ENCODE measurements at regions not wholly inside any gene's neighbourhood (a gene's known extent, or its start where the extent isn't known, plus 50 kb on each side); places are given as distances from the start of the nearest gene placed in this dataset.
"Not testable (repeated sequence)": the region's sequence is repeated elsewhere in the genome, so short reads cannot be mapped to it uniquely, and the experiment has no call there.

GRCh38 chr14:56057071-56057741 is 61.0 kb upstream of the PELI2 start:
- no peak for DNase-seq

DNA sequence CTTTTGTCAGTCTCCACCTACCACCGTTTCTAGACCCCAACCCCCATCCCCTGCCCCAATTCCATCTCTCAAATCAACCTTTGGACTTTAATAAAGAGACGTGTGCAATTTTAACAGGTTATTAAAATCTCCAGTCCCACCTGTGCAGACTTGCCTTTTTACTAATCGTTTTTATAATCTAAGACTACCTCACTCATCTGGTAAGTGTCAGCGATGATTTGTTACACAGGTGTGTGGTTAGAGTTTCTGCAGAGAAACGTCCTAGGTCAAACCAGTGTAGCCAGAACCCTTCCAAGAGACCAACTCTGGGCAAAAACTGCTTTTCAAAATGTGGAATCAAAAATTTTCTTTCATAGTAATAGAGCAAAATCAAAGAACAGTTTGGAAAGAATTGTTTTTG is 60.4 kb upstream of the PELI2 start:
- DNase-seq: no peak

DNA sequence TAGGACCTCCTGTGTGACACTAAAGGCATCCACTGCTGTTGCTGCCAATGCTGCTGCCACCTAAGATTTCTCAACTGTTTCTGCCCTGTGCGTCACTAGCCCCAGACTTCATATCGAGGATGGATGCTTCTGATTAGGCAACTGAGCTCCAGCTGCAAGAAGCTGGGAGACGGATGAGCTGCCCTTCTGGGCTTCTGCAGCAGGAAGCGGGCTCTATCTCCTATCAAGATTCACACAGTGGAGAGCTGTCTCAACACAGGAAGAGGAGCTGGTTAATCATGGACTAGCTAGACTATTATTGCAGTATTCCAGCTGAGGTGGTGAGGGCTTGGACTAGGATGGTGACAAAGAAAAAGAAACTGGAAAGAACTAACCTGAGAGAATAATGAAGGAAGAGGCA is 59.2 kb upstream of the PELI2 start:
- no peak for DNase-seq

DNA sequence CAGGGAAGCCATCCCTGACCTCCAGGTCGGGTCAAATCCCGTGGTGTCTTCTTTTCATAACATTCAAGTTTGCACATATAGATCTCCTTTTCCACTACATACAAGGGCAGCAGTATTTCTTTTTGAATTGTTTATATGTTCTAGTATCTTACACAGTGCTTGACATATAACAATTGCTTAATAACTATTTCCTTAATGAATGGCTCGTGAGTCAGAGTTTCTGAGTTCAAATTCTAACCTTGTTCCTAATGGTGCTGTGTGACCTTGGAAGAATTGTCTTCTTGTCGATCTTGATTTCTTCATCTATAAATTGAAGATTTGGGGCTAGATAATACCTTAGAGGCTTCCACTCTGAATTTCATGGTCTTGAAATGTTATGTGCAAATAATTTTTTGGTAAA is 57.2 kb upstream of the PELI2 start:
- no peak for DNase-seq

DNA sequence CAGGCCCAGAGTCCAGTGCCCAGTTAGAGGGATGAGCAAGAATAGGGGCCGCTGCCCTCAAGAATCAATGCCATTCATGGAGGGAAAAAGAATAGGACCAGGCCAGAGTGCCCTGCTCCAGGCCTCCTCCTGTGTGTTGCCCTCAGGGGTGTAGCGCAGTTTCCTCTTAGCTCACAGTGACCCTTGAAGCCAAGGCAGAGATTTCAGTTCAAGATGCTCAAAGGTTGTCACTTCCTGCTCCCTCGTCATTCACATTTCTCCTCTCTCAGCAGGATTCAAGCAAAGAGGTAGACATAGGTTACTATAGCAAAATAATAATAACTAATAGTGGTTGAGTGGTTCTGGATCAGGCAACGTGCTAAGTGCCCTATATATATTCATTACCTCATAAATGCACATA is 55.1 kb upstream of the PELI2 start:
- DNase-seq: no peak

DNA sequence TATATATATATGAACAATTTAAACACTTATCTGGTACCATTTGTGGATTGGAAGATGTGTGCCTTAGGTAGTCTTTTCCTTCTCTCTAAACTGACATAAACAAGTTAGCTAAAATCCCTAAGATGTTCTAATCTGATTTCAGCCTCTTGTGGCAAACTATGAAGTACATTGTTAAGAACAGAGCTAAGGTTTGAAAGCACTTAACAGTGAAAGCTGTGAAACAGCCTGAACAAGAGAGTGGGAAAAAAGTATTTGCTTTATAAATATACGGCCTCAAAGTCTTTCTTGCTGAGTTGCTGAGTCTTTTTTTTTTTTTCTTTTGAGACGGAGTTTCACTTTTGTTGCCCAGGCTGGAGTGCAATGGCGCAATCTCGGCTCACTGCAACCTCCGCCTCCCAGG is 53.7 kb upstream of the PELI2 start:
- no peak for DNase-seq

- DNase-seq: not testable (repeated sequence)
These were observed 53.0 kb upstream of the PELI2 start for GRCh38 chr14:56065199-56065598.

GRCh38 chr14:56065621-56066290 is 52.5 kb upstream of the PELI2 start:
- DNase-seq: no peak
